HK-2 (cell line): ENCODE measurements at regions not wholly inside any gene's neighbourhood (a gene's known extent, or its start where the extent isn't known, plus 50 kb on each side); places are given as distances from the start of the nearest gene placed in this dataset.

Experiments used
- DNase-seq: peaks from one replicate; pipeline ENCODE4 v3.0.0-alpha.2; 2018; ENCODE audit not compliant: unreplicated experiment

DNA sequence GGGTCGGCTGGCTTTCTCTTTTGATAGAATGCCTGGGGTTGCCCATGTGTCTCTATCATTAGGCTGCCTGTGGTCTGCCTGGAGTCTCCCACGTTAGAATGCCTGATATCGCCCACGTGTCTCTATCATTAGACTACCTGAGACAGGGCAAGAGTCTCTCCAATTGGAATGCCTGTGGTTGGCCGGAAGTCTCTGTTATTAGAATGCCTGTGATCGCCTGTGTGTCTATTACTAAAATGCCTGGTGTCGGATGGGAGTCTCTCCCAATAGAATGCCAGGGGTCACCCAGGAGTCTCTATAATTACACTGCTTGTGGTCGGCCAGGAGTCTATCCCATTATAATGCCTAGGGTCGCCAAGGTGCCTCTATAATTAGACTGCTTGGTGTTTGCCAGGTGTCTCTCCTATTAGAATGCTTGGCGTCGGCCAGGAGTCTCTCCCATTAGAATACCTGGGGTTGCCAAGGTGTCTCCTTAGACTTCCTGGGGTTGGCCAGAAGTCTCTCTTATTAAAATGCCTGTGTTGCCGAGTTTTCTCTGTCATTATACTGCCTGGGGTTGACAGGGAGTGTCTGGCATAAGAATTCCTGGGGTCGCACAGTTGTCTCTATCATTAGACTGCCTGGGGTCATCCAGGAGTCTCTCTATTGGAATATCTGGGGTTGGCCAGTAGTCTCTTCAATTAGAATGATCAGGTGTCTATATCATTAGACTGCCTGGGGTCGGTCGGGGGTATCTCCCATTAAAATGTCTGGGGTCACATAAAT lies 2272.8 kb downstream of the TP53TG3F start:
- DNase-seq, result no peak

DNA sequence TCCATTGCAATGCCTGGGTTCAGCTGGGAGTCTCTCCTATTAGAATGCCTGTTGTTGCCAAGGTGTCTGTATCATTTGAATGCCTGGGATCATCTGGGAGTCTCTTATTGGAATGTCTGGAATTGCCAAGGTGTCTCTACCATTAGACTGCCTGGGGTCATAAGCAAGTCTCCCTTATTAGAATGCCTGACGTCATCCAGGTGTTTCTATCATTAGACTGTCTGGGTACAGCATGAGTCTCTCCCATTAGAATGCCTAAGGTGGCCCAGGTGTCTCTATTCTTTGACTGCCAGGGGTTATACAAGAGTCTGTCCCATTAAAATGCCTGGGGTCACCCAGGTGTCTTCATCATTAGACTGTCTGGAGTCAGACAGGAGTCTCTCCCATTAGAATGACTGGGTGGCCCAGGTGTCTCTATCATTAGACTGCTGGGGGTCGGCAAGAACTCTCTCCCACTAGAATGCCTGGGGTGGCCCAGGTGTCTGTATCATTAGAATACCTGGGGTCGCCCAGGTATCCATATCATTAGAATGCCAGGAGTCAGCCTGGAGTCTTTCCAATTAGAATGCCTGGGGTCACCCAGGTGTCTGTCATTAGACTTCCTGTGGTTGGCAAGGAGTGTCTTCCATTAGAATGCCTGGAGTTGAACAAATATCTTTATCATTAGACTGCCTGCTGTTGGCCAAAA lies 2274.0 kb downstream of the TP53TG3F start:
- no peak for DNase-seq

DNA sequence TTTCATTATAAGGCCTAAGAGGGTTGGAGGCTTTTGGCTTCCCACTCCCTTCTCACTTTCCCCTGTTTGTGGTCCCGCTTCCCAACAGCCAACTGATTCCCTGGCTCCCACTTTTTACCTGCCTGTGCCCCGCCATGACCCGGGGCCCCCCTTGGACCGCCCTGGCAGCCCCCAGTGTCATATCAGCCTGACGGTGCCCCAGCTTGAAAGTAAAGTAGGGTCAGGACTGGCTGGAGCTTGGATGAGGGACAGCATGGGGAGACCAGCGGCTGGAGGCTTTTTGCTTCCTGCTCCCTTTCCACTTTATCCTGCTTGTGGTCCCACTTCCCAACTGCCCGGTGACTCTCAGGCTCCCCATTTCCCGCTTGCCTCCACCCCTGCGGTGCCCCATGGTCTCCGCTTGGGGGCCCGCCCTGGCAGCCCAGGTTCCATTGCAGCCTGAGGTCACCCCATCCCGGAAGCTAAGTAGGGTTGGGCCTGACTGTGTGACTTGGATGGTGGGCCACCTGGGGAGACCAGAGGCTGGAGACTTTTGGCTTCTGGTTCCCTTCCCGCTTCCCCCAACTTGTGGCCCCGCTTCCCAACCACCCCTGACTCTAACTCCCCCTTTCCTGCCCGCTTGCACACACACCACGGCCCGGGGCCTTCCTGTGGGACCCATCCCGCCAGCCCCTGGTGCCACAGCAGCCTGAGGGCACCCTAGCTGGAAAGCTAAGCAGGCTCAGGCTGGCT lies 2274.7 kb downstream of the TP53TG3F start:
- DNase-seq, result no peak

DNA sequence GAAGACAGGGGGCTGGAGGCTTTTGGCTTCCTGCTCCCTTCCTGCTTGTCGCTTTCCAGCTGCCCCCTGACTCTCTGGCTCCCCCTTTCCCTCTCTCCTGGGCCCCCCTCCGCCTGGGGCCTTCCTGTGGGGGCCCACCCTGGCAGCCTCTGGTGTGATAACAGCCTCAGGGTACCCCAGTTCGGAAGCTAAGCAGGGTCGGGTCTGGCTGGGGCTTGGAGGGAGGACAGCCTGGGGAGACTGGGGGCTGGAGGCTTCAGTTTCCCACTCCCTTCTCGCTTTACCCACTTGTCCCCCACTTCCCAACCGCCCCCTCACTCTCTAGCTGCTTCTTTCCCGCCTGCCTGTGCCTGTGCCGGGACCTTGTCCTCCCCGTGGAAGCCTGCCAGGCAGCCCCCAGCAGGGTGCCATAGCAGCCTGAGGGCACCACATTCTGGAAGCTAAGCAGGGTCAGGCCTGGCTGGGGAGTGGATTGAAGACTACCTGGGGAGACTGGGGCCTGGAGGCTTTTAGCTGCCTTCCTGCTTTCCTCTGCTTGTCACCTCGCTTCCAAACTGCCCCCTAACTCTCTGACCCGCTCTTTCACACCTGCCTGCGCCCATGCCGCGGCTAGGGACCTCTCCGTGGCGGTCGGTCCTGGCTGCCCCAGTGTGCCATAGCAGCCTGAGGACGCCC lies 2275.5 kb downstream of the TP53TG3F start:
- no peak for DNase-seq

DNA sequence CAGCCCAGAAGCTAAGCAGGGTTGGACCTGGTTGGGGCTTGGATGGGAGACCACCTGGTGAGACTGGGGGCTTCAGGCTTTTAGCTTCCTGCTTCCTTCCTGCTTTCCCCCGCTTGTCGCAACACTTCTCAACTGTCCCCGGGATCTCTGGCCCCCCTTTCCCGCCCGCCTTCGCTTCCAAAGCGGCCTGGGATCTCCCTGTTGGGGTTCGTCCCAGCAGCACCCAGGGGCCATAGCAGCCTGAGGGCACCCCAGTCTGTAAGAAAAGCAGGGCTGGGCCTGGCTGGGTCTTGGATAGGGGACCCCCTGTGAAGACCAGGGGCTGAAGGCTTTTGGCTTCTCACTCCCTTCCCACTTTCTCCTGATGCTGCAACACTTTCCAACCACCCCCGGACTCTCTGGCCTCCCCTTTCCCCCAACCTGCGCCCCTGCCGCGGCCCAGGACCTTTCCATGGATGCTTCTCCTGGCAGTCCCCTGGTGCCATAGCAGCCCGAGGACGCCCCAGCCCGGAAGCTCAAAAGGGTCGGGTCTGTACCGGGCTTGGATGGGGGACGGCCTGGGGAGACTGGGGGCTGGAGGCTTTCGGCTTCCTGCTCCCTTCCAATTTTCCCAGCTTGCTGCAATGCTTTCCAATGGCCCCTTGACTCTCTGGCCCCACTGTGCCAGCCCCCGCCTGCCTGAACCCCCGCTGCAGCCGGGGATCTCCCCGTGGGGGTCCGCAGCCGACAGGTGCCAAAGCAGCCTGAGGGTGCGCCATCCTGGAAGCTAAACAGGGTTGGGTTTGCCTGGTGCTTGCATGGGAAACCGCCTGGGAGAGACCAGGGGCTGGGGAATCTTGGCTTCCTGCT lies 2276.2 kb downstream of the TP53TG3F start:
- no peak for DNase-seq

DNA sequence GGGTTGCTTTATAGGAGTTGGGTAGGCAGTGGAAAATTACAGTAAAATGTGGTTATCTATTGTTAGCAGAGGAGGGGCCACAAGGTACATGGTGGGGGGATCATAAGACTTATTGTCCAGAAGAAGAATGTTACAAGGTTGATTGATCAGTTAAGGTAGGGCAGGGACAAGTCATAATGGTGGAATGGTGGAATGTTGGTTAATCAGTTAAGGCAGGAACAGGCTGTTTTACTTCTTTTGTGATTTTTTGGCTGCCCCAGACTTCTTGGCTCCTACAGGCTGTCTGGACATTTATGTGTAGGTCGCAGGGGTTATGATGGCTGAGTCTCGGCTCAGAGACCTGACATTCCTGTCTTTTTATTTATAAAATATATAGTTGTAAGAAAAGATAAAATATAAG lies 2277.1 kb downstream of the TP53TG3F start:
- DNase-seq, result no peak

DNA sequence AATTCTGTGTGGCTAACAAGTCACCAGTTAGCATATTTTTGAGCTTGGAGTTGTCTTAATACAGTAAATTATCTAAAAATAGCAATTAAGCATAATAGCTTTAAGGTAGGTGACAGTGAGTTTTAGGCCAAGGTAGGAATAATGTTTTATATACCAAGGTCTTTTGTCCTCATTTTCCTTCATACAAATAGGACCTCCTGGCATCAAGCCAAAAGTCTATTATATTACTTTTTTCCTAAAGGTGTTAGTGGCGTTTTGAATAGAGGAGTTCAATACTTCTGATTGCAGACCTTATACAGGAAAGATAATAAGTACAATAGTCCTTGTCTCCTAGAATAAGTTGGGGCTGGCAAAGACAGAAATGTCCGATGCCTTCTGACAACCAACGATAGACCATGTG lies 2277.7 kb downstream of the TP53TG3F start:
- no peak for DNase-seq

DNA sequence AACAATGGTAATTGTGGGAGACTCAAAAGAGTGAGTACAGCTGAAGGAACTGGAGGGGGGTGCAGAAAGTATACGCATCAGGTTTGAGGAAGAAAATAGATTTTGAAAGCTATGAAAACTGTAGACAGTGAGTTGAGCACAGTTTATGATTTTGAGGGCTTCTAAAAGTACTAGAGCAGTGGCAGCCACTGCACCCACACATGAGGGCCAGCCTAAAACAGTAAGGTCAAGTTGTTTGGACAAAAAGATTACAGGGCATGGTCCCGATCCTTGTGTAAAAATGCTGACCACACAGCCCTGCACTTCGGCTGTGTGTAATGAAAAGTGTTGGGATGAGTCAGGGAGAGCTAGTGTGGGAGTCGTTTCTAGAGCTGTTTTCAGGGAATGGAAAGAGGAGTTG lies 2282.1 kb downstream of the TP53TG3F start:
- no peak for DNase-seq

DNA sequence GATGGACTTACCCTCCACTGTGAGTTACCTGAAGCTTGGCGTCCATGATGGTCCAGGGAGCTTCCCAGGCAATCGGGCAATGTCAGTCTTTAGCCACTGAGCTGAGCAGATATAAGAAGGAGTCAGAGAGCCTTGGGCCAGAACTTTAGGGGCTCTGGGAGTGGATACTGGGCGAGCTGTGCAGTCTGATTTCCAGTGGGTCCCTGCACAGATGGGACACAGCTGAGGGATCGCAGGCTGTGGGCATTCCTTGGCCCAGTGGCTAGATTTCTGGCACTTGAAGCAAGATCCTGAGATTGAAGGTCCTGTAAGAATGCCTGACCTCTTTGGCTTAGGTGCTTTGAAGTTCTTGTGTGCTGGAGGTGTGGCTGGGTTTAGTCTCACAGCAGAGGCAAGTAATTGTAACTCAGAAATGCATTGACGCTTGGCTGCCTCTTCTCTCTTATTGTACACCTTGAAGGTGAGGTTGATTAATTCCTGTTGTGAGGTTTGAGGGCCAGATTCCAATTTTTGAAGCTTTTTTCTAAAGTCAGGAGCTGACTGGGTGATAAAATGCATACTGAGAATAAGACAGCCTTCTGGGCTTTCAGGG lies 2283.8 kb downstream of the TP53TG3F start:
- no peak for DNase-seq

DNA sequence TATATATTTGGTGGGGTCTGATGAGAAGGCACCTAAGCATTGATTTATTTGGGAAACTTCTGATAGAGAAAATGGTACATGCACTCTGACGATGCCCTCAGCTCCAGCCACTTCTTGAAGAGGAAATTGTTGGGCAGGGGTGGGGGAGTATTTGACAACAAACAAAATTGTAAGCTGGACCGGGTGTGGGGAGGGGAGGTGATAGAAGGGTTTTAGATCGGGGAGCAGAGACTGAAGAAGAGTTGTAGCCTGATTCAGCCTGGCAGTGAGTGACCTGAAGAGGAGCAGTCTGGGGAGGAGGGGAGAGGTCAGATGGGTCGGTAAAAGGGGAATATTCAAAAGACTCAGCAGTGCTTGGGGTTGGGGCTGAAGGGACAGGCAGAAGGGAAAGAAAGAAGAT lies 2284.7 kb downstream of the TP53TG3F start:
- DNase-seq, result no peak

DNA sequence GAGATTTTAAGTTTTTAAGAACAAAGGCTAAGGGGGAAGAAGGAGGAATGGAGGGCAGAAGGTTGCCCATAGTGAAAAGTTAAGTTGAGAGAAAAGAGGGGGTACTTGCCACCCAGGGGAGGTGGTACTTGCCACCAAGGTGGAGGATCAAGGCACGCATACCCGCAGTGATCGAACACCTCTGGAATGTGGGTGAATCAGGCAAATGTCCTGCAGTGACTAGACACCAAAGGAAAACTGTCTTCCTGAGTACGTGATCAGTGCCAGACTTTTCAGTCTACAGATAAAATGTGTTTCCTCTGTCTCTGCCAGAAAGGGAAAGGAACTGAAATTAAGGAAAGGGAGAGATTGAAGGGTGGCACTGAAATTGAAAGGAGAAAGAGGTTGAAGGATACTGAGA lies 2285.3 kb downstream of the TP53TG3F start:
- DNase-seq, result peak; percentile 60

DNA sequence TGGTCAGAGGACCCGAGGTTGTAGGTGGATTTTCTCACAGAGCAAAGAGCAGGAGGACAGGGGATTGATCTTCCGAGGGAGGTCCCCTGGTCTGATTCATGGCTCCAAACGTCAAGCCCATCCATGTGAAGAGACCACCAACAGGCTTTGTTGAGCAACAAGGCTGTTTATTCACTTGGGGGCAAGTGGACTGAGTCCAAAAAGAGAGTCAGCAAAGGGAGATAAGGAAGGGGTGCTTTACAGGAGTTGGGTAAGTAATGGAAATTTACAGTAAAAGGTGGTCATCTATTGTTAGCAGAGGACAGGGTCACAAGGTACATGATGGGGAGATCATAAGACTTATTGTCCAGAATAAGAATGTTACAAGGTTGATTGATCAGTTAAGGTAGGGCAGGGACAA lies 2285.8 kb downstream of the TP53TG3F start:
- DNase-seq, result peak; percentile 41

DNA sequence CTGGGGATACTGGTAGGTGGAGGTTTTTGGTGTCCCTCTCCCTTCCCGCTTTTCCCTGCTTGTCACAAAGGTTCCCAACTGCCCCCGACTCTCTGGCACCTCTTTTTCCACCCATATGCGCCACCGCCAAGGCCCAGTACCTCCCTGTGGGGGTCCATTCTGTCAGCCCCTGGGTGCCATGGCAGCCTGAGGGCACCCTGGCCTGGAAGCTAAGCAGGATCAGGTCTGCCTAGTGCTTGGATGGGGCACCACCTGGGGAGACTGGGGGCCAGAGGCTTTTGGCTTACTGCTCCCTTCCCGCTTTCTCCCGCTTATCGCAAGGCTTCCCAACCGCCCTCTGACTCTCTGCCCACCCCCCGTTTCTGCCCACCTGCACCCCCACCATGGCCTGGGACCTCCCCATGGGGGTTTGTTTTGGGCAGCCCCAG lies 2286.4 kb downstream of the TP53TG3F start:
- no peak for DNase-seq

DNA sequence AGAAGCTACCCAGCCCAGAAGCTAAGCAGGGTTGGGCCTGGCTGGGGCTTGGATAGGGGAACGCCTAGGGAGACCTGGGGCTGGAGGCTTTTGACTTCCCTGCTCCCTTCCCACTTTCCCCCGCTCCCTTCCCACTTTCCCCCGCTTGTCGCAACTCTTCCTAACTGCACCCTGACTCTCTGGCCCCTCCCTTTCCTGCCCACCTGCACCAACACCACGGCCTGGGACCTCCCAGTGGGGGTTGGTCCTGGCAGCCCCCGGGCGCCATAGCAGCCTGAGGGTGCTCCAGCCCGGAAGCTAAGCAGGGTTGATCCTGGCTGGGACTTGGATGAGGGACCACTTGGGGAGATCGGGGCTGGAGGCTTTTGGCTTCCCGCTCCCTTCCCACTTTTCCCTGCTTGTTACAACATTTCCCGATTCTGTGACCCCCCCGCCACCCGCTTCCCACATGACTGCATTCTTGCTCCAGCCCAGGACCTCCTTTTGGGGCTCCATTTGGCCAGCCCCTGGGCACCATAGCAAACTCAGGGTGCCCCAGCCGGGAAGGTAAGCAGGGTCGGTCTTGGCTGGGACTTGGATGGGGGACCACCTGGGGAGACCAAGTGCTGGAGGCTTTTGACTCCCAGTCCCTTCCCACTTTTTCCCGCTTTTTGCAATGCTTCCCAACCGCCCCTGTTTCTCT lies 2287.0 kb downstream of the TP53TG3F start:
- no peak for DNase-seq

DNA sequence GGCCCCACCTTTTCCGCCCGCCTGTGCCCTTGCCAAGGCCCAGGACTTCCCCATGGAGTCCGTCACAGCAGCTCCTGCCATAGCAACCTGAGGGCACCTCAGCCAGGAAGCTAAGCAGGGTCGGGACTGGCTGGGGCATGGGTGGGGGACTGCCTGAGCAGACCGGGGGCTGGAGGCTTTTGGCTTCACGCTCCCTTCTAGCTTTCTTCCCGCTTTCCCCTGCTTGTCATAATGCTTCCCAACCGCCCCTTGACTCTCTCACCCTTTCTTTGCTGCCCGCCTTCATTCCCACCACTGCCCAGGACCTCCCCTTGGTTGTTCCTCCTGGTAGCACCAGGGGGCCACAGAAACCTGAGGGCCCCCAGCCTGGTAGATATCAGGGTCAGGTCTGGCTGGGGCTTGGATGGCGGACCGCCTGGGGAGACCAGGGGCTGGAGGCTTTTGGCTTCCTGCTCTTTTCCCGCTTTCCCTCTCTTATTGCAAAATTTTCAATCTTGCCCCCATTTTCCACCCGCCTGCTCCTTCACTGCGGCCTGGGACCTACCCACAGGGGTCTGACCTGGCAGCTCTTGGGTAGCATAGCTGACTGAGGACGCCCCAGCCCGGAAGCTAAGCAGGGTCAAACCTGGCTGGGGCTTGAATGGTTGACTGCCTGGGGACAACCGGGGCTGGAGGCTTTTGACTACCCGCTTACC lies 2287.7 kb downstream of the TP53TG3F start:
- DNase-seq, result no peak

DNA sequence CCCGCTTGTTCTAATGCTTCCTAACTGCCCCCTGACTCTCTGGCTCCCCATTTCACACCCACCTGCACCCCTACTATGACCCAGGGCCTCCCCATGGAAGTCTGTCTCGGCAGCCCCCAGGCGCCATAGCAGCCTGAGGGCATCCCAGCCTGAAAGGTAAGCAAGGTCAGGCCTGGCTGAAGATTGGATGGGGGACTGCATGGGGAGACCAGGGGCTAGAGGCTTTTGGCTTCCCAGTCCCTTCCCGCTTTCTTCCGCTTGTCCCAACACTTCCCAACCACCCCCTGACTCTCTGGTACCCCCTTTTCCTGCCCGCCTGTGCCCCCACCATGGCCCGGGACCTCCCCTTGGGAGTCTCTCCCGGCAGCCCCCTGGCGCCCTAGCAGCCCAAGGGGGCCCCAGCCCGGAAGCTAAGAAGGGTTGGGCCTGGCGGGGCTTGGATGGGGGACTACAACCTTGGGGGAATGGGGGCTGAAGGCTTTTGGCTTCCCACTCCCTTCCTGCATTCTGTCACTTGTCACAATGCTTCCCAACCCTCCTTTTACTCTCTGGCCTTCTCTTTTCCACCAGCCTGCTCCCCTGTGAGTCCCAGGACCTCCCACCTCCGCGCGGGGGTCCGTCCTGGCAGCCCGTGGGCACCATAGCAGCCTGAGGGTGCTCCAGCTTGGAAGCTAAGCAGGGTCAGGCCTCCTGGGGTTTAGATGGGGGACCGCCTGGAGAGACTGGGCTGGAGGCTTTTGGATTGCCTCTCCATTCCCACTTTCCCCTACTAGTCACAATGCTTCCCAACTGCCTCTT lies 2288.4 kb downstream of the TP53TG3F start:
- no peak for DNase-seq

DNA sequence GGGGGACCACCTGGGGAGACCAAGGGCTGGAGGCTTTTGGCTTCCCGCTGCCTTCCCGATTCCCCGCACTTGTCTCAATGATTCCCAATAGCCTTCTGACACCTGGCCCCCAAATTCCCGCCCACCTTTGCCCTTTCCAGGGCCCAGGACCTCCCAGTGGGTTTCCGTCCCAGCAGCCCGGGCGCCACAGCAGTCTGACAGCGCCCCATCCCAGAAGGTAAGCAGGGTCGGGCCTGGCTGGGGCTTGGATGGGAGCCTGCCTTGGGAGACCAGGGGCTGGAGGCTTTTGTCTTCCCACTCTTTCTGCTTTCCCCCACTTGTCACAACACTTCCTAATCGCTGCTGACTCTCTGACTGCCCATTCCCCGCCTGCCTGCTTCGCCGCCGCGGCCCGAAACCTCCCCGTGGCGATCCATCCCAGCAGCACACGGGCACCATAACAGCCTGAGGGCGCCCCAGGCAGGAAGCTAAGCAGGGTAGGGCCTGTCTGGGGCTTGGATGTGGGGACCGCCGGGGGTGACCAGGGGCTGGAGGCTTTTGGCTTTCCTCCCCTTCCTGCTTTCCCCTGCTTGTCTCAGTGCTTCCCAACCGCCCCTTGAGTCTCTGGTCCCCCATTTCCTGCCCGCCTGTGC lies 2289.3 kb downstream of the TP53TG3F start:
- no peak for DNase-seq
